ENCODE measurements at regions not wholly inside any gene's neighbourhood (a gene's known extent, or its start where the extent isn't known, plus 50 kb on each side); places are given as distances from the start of the nearest gene placed in this dataset.

- no peak for DNase-seq
These were observed 264.4 kb downstream of the DUSP6 start for GRCh38 chr12:89087876-89088275.

GRCh38 chr12:89087149-89087825, 265.0 kb downstream of the DUSP6 start:
- DNase-seq: no peak

GRCh38 chr12:89085421-89085820, 266.9 kb downstream of the DUSP6 start:
- no peak for DNase-seq

- no peak for DNase-seq
These were observed 267.6 kb downstream of the DUSP6 start for GRCh38 chr12:89084751-89085150.

- DNase-seq: no peak
These were observed 268.8 kb downstream of the DUSP6 start for GRCh38 chr12:89083491-89083890.

- no peak for DNase-seq
These were observed 269.9 kb downstream of the DUSP6 start for GRCh38 chr12:89082370-89082753.

GRCh38 chr12:89081719-89082369, 270.5 kb downstream of the DUSP6 start:
- no peak for DNase-seq

- DNase-seq: no peak
These were observed 271.4 kb downstream of the DUSP6 start for GRCh38 chr12:89080793-89081465.

- no peak for DNase-seq
These were observed 276.3 kb downstream of the DUSP6 start for GRCh38 chr12:89075880-89076540.

GRCh38 chr12:89073659-89074058, 278.6 kb downstream of the DUSP6 start:
- no peak for DNase-seq

GRCh38 chr12:89073027-89073398, 279.3 kb downstream of the DUSP6 start:
- no peak for DNase-seq

- DNase-seq: no peak
These were observed 279.8 kb downstream of the DUSP6 start for GRCh38 chr12:89072294-89073026.

- no peak for DNase-seq
These were observed 281.7 kb downstream of the DUSP6 start for GRCh38 chr12:89070603-89071002.

GRCh38 chr12:89069431-89069830, 282.9 kb downstream of the DUSP6 start:
- DNase-seq: no peak

- no peak for DNase-seq
These were observed 284.7 kb downstream of the DUSP6 start for GRCh38 chr12:89067421-89068187.

GRCh38 chr12:89064780-89065179, 287.5 kb downstream of the DUSP6 start:
- no peak for DNase-seq

- no peak for DNase-seq
These were observed 288.1 kb downstream of the DUSP6 start for GRCh38 chr12:89064151-89064550.

- DNase-seq: no peak
These were observed 289.3 kb downstream of the DUSP6 start for GRCh38 chr12:89062996-89063395.

- no peak for DNase-seq
These were observed 292.4 kb downstream of the DUSP6 start for GRCh38 chr12:89059721-89060541.

GRCh38 chr12:89059056-89059455, 293.2 kb downstream of the DUSP6 start:
- DNase-seq: no peak

- DNase-seq: no peak
These were observed 293.9 kb downstream of the DUSP6 start for GRCh38 chr12:89058402-89058801.

All from effector CD8-positive, alpha-beta T cell (primary cell).